ENCODE measurements at regions not wholly inside any gene's neighbourhood (a gene's known extent, or its start where the extent isn't known, plus 50 kb on each side); places are given as distances from the start of the nearest gene placed in this dataset.

- Histone ChIP-seq H3K36me3 (replicated peaks) (no peaks in the 10 kb centered on the region), H3K27me3 (replicated peaks) (no peaks in the 10 kb centered on the region), H3K4me3 (ENCODE audit: low read depth, low read length) (no peak overlapping the region), H3K27ac (no peak overlapping the region)
- no peak for DNase-seq
- no peak for TF ChIP-seq CTCF (IDR thresholded peaks at IDR 0.05; ENCODE audit: low read depth, low read length, missing control alignments)
- in situ Hi-C loops (cut with HindIII; ENCODE audit: low pct_ligation_motif_present, low sequenced_read_pairs): no loop called here
These were observed 482.2 kb upstream of the ST8SIA4 start for GRCh38 chr5:101385276-101385675.

GRCh38 chr5:101370181-101370580 lies 467.1 kb upstream of the ST8SIA4 start:
- in situ Hi-C loops (cut with HindIII; ENCODE audit: low pct_ligation_motif_present, low sequenced_read_pairs): no loop called here
- Histone ChIP-seq H3K27ac (no peak overlapping the region), H3K27me3 (replicated peaks) (no peaks in the 10 kb centered on the region), H3K36me3 (replicated peaks) (no peaks in the 10 kb centered on the region), H3K4me3 (ENCODE audit: low read depth, low read length) (no peak overlapping the region)
- no peak for DNase-seq
- TF ChIP-seq CTCF (IDR thresholded peaks at IDR 0.05; ENCODE audit: low read depth, low read length, missing control alignments): no peak

DNA sequence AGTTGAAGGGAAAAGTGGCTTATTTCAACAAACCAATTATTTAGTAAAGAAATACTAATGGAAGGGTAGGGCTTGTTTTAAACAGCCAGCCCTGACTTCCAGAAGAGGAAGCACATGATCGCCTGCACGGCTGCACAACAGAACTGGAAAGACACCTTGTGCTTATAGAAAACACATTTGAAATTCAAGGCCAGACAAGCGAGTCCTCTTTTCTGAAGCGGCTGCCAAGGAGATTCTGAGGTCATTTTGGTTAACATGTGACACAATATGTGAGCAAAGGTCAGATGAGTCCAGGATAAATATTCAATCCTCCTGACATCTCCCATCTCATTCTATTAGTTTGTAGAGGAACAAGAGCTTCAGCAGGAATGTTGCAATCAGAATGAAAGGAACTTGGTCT lies 461.4 kb upstream of the ST8SIA4 start:
- Histone ChIP-seq H3K27ac (no peak overlapping the region), H3K4me3 (ENCODE audit: low read depth, low read length) (no peak overlapping the region), H3K36me3 (replicated peaks) (no peaks in the 10 kb centered on the region), H3K27me3 (replicated peaks) (no peaks in the 10 kb centered on the region)
- TF ChIP-seq CTCF (IDR thresholded peaks at IDR 0.05; ENCODE audit: low read depth, low read length, missing control alignments): no peak
- no peak for DNase-seq
- in situ Hi-C loops (cut with HindIII; ENCODE audit: low pct_ligation_motif_present, low sequenced_read_pairs): no loop called here

DNA sequence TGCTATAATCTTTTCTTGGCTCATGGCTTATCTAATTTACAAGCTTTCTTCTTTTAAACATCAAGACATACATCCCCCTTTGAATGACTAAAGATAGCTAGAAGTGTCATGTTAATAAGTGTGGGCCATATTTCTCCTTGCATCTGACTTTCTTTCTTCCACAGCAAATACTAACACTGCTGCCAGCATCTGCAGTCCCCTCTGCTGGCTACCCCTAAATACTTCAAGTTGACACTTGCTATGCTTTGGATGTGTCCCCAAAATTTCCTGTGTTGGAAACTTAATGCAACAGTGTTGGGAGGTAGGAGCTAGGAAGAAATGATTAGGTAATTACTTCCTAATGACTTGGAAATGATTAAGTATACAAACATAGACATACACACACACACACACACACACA lies 459.0 kb upstream of the ST8SIA4 start:
- in situ Hi-C loops (cut with HindIII; ENCODE audit: low pct_ligation_motif_present, low sequenced_read_pairs): no loop called here
- Histone ChIP-seq H3K36me3 (replicated peaks) (no peaks in the 10 kb centered on the region), H3K27ac (no peak overlapping the region), H3K4me3 (ENCODE audit: low read depth, low read length) (no peak overlapping the region), H3K27me3 (replicated peaks) (no peaks in the 10 kb centered on the region)
- TF ChIP-seq CTCF (IDR thresholded peaks at IDR 0.05; ENCODE audit: low read depth, low read length, missing control alignments): no peak
- DNase-seq: no peak

DNA sequence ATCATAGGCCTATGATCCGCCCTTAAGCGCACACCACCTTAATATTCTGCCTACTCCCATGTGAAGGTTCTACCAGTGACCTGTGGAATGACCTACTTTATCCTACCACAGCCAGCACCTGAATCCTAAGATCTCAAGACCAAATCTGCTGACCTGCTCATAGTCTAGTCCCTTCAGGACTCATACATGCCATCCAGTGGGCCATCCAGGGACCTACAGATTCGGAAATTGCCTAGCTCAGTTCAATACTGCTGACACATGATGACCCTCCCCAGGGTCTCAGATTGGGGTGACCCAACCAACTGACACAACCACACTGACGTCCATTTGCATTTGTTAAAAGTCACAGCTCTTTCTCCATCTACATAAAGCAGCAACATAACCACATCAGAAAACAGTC lies 443.8 kb upstream of the ST8SIA4 start:
- DNase-seq: no peak
- Histone ChIP-seq H3K27me3 (replicated peaks) (no peaks in the 10 kb centered on the region), H3K36me3 (replicated peaks) (no peaks in the 10 kb centered on the region), H3K4me3 (ENCODE audit: low read depth, low read length) (no peak overlapping the region), H3K27ac (no peak overlapping the region)
- TF ChIP-seq CTCF (IDR thresholded peaks at IDR 0.05; ENCODE audit: low read depth, low read length, missing control alignments): no peak
- in situ Hi-C loops (cut with HindIII; ENCODE audit: low pct_ligation_motif_present, low sequenced_read_pairs): no loop called here

DNA sequence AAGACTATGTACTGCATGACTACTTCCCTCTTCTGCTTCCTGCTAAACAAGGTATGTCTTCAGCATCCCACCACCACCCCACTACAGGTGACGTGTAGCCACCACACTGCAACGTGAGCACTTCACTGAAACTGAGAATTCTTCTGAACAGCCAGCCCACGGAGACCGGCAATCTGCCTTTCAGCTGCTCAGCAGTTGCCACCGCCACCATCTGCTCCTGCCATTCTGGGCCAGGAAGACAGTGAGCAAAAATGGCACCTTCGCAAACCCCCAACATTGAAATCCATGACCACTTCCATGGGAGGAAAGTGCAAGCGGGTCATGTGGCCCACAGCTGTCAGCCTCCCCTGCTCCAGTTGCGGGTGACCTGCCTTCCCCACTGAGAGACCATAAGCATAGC lies 443.4 kb upstream of the ST8SIA4 start:
- no peaks in the 10 kb centered on the region for H3K36me3 ChIP-seq (replicated peaks)
- no peak for TF ChIP-seq CTCF (IDR thresholded peaks at IDR 0.05; ENCODE audit: low read depth, low read length, missing control alignments)
- in situ Hi-C loops (cut with HindIII; ENCODE audit: low pct_ligation_motif_present, low sequenced_read_pairs): no loop called here
- DNase-seq: no peak
- no peaks in the 10 kb centered on the region for H3K27me3 ChIP-seq (replicated peaks)
- H3K27ac ChIP-seq: no peak overlapping the region
- H3K4me3 ChIP-seq (ENCODE audit: low read depth, low read length): no peak overlapping the region
